ENCODE measurements at regions not wholly inside any gene's neighbourhood (a gene's known extent, or its start where the extent isn't known, plus 50 kb on each side); places are given as distances from the start of the nearest gene placed in this dataset.

GRCh38 chr19:20416661-20417060 is 148.9 kb downstream of the ZNF737 start:
- H3K4me3 ChIP-seq (ENCODE audit: low read depth, low read length), result no peak overlapping the region
- DNase-seq (ENCODE audit: low read depth), result no peak
- TF ChIP-seq CTCF (IDR thresholded peaks at IDR 0.05; ENCODE audit: insufficient read depth, low read length), result no peak

GRCh38 chr19:20414120-20414519 is 151.5 kb downstream of the ZNF737 start:
- H3K4me3 ChIP-seq (ENCODE audit: low read depth, low read length), result no peak overlapping the region
- DNase-seq (ENCODE audit: low read depth), result no peak

GRCh38 chr19:20413705-20414104 is 151.9 kb downstream of the ZNF737 start:
- H3K4me3 ChIP-seq (ENCODE audit: low read depth, low read length), result no peak overlapping the region
- TF ChIP-seq CTCF (IDR thresholded peaks at IDR 0.05; ENCODE audit: insufficient read depth, low read length), result no peak
- DNase-seq (ENCODE audit: low read depth), result no peak

More at GRCh38 chr19:20414120-20414519, 151.5 kb downstream of the ZNF737 start:
- TF ChIP-seq CTCF (IDR thresholded peaks at IDR 0.05; ENCODE audit: insufficient read depth, low read length), result no peak

GRCh38 chr19:20412846-20413245 is 152.7 kb downstream of the ZNF737 start:
- DNase-seq (ENCODE audit: low read depth), result no peak
- TF ChIP-seq CTCF (IDR thresholded peaks at IDR 0.05; ENCODE audit: insufficient read depth, low read length), result no peak
- H3K4me3 ChIP-seq (ENCODE audit: low read depth, low read length), result no peak overlapping the region

GRCh38 chr19:20397292-20397691 is 168.3 kb downstream of the ZNF737 start:
- no peak for TF ChIP-seq CTCF (IDR thresholded peaks at IDR 0.05; ENCODE audit: insufficient read depth, low read length)
- no peak overlapping the region for H3K4me3 ChIP-seq (ENCODE audit: low read depth, low read length)
- no peak for DNase-seq (ENCODE audit: low read depth)

- no peak for DNase-seq (ENCODE audit: low read depth)
- no peak overlapping the region for H3K4me3 ChIP-seq (ENCODE audit: low read depth, low read length)
- no peak for TF ChIP-seq CTCF (IDR thresholded peaks at IDR 0.05; ENCODE audit: insufficient read depth, low read length)
These were observed 176.8 kb downstream of the ZNF737 start for GRCh38 chr19:20388706-20389225.

GRCh38 chr19:20385061-20385460 is 180.5 kb downstream of the ZNF737 start:
- no peak for TF ChIP-seq CTCF (IDR thresholded peaks at IDR 0.05; ENCODE audit: insufficient read depth, low read length)
- DNase-seq (ENCODE audit: low read depth), result no peak
- no peak overlapping the region for H3K4me3 ChIP-seq (ENCODE audit: low read depth, low read length)

Data from fibroblast of the aortic adventitia (primary cell).